NCI-H1092 treated with DMSO at 0.1 percent for 48 hours (cell line): ENCODE measurements at regions not wholly inside any gene's neighbourhood (a gene's known extent, or its start where the extent isn't known, plus 50 kb on each side); places are given as distances from the start of the nearest gene placed in this dataset.
A peak's percentile ranks its signal among the peaks of the same experiment; 100 is the strongest.
"Not testable (repeated sequence)": the region's sequence is repeated elsewhere in the genome, so short reads cannot be mapped to it uniquely, and the experiment has no call there.

Experiments
- DNase-seq: peaks from one replicate; lab custom pipeline; 2025; lab: John Stamatoyannopoulos, UW

GRCh38 chr13:65943024-65943423 is 1287.1 kb downstream of the PCDH9 start:
- DNase-seq: peak; percentile 34

DNA sequence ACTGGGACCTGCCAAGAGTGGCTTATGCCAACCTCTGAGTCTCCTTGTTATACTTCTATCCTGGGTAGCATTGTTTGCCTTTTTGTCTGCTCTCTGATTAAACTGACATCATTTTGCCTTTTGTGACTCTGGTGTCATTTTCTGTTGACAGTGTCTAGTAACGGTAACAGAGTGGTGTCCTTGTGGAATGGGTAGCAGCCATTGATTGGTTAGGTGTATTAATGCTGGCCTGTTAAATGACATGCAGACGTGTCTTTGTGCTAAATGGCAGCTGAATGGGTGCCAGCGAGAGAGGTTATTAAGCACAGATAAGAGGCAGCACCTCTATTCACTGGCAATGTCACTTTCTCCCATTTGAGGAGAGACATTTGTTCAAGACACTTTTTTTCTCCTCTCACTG is 1289.4 kb downstream of the PCDH9 start:
- peak; percentile 98 for DNase-seq

- DNase-seq: peak; percentile 81
Observed at GRCh38 chr13:65937251-65937650, 1292.9 kb downstream of the PCDH9 start.

DNA sequence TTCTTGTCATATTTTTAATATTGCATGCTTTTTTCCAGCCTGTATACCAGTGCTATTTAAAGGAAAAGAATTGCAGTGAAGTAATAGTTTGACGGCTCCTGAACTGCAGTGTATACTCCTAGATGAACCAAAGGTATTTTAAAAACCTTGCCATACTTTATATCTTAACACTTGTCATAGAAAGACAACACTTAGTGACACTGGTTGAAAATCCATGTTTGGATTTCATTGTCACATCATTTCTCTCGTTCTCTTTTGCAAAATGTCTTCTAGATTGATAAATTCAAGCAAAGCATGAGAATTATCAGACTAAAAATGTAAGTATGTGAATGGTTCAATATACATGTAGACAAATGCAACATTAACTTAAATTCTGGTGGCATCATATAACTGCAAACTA is 1293.9 kb downstream of the PCDH9 start:
- no peak for DNase-seq

DNA sequence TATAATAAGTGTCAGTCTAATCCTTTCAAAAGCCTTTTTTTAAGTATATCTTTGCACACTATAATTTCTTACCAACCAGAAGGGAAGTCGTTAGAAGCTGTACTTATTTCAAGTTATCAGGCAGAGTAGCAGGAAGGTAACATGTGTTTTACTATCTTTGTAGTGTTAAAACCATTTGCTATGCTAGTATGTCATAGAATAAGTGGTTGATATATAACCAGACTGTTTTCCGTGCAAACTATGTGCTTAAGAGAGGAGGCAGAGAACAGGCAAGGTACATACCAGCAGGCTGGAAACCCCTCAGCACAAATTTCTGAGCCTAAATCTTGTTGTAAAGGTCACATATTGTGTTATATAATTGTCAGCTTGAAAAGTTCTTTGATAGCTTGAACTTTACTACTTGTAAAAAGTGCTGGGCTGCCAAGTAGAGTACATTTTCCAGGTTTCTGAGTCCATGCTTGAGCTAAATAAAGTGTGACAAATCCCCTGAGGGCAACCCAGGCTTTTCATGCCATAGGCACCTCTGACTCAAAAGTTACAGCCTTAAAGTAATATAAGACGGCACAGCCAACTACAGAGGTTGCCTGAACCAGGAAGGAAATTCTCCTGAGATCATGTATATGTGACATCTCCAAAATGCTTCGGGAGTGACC is 1297.4 kb downstream of the PCDH9 start:
- no peak for DNase-seq

DNA sequence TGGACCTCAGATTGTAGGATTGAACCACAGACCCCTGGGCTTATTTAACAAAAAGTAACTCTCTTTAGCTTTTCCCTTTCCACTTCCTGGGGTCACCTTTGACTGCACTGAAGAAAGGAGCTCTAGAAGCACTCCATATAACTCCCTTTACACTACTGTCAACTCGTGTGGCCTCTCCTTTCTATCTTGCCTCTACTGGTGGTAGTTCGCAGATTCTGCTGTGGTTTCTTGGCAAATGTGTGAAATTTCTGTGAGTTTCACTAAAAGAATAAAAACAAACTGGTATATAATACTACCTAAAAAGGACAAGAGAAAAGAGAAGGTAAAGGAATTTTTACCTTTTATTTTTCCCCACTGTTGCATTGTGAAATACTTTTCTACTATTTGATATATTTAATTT is 1298.1 kb downstream of the PCDH9 start:
- DNase-seq: no peak

DNA sequence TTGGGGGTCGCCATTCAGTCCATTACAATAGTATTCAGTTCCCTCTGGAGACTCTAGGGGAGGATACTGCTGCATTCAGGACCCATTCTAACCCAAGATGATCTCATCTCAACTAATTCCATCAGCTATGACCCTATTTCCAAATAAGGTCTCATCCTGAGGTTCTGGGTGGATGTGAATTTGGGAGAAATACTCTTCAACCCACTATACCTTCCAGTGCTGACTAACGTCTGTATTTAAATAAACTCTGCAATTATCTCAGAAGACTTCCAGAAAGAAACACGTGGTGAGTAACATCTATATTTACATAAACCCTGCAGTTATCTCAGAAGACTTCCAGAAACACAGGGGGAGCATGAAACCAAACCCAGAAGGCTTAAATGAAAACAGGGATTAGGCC is 1300.7 kb downstream of the PCDH9 start:
- no peak for DNase-seq

- DNase-seq: peak; percentile 86
Observed at GRCh38 chr13:65926750-65927171, 1303.4 kb downstream of the PCDH9 start.

- not testable (repeated sequence) for DNase-seq
Observed at GRCh38 chr13:65922846-65923245, 1307.3 kb downstream of the PCDH9 start.

DNA sequence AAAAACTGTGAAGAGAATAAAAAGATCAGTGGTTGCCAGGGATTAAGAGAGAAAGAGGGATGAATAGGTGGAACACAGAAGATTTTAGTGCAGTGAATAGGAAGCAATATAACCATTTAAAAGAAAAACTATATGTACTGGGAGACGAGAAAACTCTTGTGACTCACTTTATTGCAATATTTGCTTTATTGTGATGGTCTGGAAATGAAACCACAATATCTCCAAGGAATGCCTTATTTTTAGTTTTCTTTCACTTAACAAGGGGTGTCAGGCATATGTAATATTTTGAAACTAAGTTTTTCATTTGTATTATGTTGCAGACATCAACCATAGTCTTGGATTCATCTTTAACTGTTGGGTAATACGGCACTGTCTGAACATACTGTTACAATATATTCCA is 1308.2 kb downstream of the PCDH9 start:
- no peak for DNase-seq

- no peak for DNase-seq
Observed at GRCh38 chr13:65917731-65918130, 1312.4 kb downstream of the PCDH9 start.

GRCh38 chr13:65915195-65915594 is 1314.9 kb downstream of the PCDH9 start:
- peak; percentile 31 for DNase-seq

- no peak for DNase-seq
Observed at GRCh38 chr13:65914716-65915115, 1315.4 kb downstream of the PCDH9 start.

- DNase-seq: no peak
Observed at GRCh38 chr13:65913173-65913572, 1317.0 kb downstream of the PCDH9 start.

GRCh38 chr13:65912516-65912915 is 1317.6 kb downstream of the PCDH9 start:
- DNase-seq: no peak

- no peak for DNase-seq
Observed at GRCh38 chr13:65911546-65912193, 1318.5 kb downstream of the PCDH9 start.

DNA sequence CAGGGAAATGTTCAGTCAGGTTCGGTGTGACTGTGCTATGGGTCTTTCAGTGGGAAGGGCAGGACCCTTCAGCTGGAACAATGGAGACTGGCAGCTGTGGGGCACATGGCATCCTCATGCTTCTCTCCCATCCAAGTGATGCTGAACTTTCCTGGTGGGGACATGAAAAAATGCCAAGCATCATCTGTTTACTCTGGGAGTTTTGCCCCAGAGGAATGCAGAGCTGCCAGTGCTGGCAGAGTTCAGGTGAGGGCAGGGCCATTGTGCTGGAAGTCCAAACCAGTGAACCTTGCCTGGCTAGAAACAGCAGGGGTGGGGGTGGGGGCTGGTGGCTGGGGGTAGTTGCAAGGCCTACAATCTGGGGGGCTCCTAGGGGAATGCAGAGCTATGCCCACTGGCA is 1320.6 kb downstream of the PCDH9 start:
- DNase-seq: no peak

DNA sequence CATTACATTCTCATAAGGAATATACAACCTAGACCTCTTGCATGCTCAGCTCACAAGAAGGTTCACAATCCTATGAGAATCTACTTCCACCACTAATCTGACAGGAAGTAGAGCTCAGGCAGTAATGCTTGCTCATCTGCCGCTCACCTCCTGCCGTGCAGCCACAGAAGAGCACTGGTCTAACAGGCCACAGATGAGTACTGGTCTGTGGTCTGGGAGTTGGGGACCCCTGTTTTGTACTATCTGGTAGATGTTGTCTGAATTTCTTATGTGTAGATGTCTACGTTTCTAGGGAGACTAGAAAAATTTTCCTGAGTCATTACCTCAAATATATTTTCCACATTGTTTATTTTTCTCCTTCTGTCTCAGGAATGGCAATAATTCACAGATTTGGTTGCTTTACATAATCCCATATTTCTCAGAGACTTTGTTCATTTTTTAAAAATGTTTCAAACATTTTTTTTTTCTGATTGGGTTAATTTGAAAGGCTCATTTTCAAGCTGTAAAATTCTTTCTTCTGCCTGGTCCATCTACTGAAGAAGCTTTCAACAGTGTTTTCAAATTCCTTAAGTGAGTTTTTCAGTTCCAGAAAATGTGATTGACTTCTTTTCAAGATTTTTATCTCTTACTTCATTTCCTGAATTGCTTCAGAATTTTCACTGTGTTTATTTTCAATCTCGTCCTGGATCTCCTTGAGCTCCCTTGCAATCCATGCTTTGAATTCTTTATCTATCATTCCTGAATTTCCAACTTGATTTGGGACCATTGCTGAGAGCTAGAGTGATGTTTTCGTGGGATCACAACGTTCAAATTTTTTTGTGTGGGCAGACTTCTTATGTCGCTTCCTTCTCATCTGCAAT is 1322.2 kb downstream of the PCDH9 start:
- DNase-seq: no peak

DNA sequence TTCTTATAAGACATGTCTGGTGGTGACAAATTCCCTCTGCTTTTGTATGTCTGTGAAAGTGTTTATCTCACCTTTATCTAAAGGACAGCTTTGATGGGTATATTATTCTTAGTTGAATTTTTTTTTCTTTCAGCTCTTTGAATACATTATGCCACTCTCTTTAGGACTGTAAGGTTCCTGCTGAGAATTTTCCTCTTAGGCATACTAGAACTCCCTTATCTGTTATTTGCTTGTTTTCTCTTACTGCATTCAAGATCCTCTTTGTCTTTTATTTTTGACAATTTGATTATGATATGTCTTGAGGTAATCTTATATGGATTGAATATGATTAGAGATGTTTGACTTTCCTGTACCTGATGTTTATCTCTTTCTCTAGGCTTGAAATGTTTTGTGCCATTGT is 1328.4 kb downstream of the PCDH9 start:
- no peak for DNase-seq

DNA sequence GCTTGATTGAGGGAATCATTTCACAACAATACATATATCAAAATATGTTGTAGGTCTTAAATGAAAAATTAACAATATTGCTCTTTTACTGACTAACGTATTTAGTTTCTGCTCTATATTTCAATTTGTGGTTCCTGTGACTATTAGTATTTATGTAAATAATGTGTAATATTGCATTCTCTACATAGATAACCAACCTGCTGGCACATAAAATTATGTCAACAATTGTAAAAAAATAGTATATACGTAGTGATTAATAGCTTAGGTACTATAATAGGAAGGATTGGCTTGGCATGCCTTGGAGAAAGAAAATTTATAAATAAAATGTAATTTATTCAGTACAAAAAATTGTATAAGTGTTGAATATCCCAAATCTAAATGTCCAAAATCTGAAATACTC is 1336.1 kb downstream of the PCDH9 start:
- DNase-seq: no peak

- no peak for DNase-seq
Observed at GRCh38 chr13:65892859-65893258, 1337.3 kb downstream of the PCDH9 start.

- no peak for DNase-seq
Observed at GRCh38 chr13:65889368-65889767, 1340.8 kb downstream of the PCDH9 start.

GRCh38 chr13:65882810-65883209 is 1347.3 kb downstream of the PCDH9 start:
- no peak for DNase-seq
